Hepatocyte (in vitro differentiated cells): ENCODE measurements at regions not wholly inside any gene's neighbourhood (a gene's known extent, or its start where the extent isn't known, plus 50 kb on each side); places are given as distances from the start of the nearest gene placed in this dataset.
A peak's percentile ranks its signal among the peaks of the same experiment; 100 is the strongest.

Experiments used
- DNase-seq: peaks from one replicate; pipeline ENCODE4 v3.0.0-alpha.2; 2016; ENCODE audit warnings: low spot score
- H2AFZ ChIP-seq: fragments of 200-600 bp; sonication (generic); 2 replicates; pipeline ENCODE4 v1.6.0; 2016; ENCODE audit warnings: antibody characterized with exemption, mild to moderate bottlenecking
- H3K27ac ChIP-seq: fragments of 200-600 bp; sonication (generic); 2 replicates; pipeline ENCODE4 v1.5.1; 2016; ENCODE audit warnings: mild to moderate bottlenecking
- H3K27me3 ChIP-seq: fragments of 200-600 bp; sonication (generic); 2 replicates; pipeline ENCODE4 v1.6.1; 2016
- H3K36me3 ChIP-seq: fragments of 200-600 bp; sonication (generic); replicated peaks from 2 replicates; pipeline ENCODE4 v1.5.1; 2016; ENCODE audit warnings: low read depth; ENCODE audit not compliant: insufficient read depth
- H3K4me1 ChIP-seq: fragments of 200-600 bp; sonication (generic); 2 replicates; pipeline ENCODE4 v1.5.1; 2016; ENCODE audit warnings: mild to moderate bottlenecking, moderate library complexity; ENCODE audit not compliant: insufficient read depth
- H3K4me2 ChIP-seq: fragments of 200-600 bp; sonication (generic); 2 replicates; pipeline ENCODE4 v1.6.0; 2016
- H3K4me3 ChIP-seq: fragments of 200-600 bp; sonication (generic); 2 replicates; pipeline ENCODE4 v1.5.1; 2016; ENCODE audit warnings: mild to moderate bottlenecking
- H3K79me2 ChIP-seq: fragments of 200-600 bp; sonication (generic); 2 replicates; pipeline ENCODE4 v1.6.0; 2017; ENCODE audit warnings: mild to moderate bottlenecking
- H3K9me2 ChIP-seq: fragments of 200-600 bp; sonication (generic); replicated peaks from 2 replicates; pipeline ENCODE4 v1.6.0; 2017; ENCODE audit warnings: mild to moderate bottlenecking; ENCODE audit not compliant: insufficient read depth
- H3K9me3 ChIP-seq: fragments of 200-600 bp; sonication (generic); 2 replicates; pipeline ENCODE4 v1.5.1; 2016; ENCODE audit warnings: low read depth, mild to moderate bottlenecking
- H4K20me1 ChIP-seq: fragments of 200-600 bp; sonication (generic); 2 replicates; pipeline ENCODE4 v1.6.0; 2016; ENCODE audit warnings: mild to moderate bottlenecking; ENCODE audit not compliant: insufficient read depth, poor library complexity, severe bottlenecking
- CTCF ChIP-seq: fragments of 200-600 bp; sonication (generic); IDR thresholded peaks from 2 replicates; pipeline ENCODE4 v1.5.1; 2016; ENCODE audit warnings: antibody characterized with exemption, mild to moderate bottlenecking; ENCODE audit not compliant: poor library complexity
- EZH2 ChIP-seq: fragments of 200-600 bp; sonication (generic); IDR thresholded peaks from 2 replicates; pipeline ENCODE4 v1.6.1; 2016; ENCODE audit warnings: antibody characterized with exemption, mild to moderate bottlenecking, borderline replicate concordance
- EZH2phosphoT487 ChIP-seq: fragments of 200-600 bp; sonication (generic); IDR thresholded peaks from one replicate; pipeline ENCODE4 v1.6.1; 2018; ENCODE audit warnings: antibody characterized with exemption, mild to moderate bottlenecking, low read depth, moderate library complexity; ENCODE audit not compliant: unreplicated experiment, severe bottlenecking
- WGBS: methylation state at CpG from one replicate; pipeline ENCODE4 v1.1.6; 2016; ENCODE audit warnings: low lambda C conversion rate; ENCODE audit errors: missing lambda C conversion rate; 5-methylcytosine and 5-hydroxymethylcytosine counted together

- Histone ChIP-seq H3K36me3 (no peaks in the 10 kb centered on the region), H3K27ac (no peak overlapping the region), H3K4me1 (no peaks in the 10 kb centered on the region), H3K4me3 (no peak overlapping the region), H3K79me2 (no peaks in the 10 kb centered on the region), H3K9me3 (no peaks in the 10 kb centered on the region), H4K20me1 (no peaks in the 10 kb centered on the region), H2AFZ (no peak overlapping the region), H3K27me3 (no peaks in the 10 kb centered on the region), H3K9me2 (no peaks in the 10 kb centered on the region), H3K4me2 (no peak overlapping the region)
- no peak for TF ChIP-seq EZH2phosphoT487
- TF ChIP-seq CTCF = no peak
- no peak for TF ChIP-seq EZH2
- WGBS = 68% methylated on average over 6 of the region's 6 CpGs
- no peak for DNase-seq
Observed at GRCh38 chr3:5634411-5634810, 446.9 kb downstream of the EDEM1 start.

DNA sequence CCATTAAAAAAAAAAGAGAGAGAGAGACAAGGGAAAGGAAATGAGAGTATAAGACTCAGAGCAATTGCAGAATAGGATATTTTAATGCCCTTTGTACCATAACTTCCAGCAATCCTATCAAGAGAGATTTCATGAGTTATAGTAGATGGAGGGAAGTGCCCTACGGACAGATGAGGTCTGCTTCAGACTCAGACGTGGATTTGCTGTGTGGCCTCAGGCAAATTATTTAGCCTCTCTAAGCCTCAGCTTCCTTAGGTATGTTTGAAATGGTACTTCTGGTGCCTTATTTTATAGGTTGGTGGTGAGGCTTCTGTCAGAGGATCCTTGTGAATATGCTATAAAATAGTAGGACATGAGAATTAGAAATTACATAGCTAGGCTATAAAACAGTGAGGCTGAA, 448.2 kb downstream of the EDEM1 start:
- H3K27me3 ChIP-seq = no peaks in the 10 kb centered on the region
- H3K9me3 ChIP-seq = no peaks in the 10 kb centered on the region
- no peaks in the 10 kb centered on the region for H4K20me1 ChIP-seq
- no peak overlapping the region for H3K4me3 ChIP-seq
- WGBS = 45% methylated on average over 2 of the region's 2 CpGs
- H3K79me2 ChIP-seq = no peaks in the 10 kb centered on the region
- H3K4me2 ChIP-seq = no peak overlapping the region
- no peak overlapping the region for H2AFZ ChIP-seq
- no peaks in the 10 kb centered on the region for H3K36me3 ChIP-seq
- TF ChIP-seq CTCF = no peak
- TF ChIP-seq EZH2 = no peak
- TF ChIP-seq EZH2phosphoT487 = no peak
- DNase-seq = no peak
- no peak overlapping the region for H3K27ac ChIP-seq
- no peaks in the 10 kb centered on the region for H3K9me2 ChIP-seq
- no peaks in the 10 kb centered on the region for H3K4me1 ChIP-seq

DNA sequence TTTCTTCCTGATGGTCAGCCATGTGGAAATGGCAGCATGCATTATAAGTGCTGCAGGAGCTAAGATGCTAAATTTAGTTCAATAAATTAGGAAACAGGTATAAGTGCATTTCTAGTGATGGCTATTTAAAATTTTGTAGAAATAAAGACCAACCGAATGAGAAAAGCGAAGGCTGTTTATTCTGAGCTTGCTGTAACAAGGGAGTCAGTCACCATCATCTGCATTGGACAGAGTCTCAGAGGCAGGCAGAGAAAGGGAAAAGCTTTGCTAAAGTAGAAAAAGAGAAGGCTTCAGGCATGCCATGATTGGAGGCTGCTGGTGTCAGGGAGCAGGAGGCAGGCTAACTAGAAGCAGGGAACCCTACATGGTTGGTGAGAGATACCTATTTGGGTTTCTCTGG, 451.0 kb downstream of the EDEM1 start:
- Histone ChIP-seq H4K20me1 (no peaks in the 10 kb centered on the region), H3K79me2 (no peaks in the 10 kb centered on the region), H3K4me3 (no peak overlapping the region), H3K27me3 (no peaks in the 10 kb centered on the region), H3K36me3 (no peaks in the 10 kb centered on the region), H3K4me2 (no peak overlapping the region), H3K27ac (no peak overlapping the region), H3K9me3 (no peaks in the 10 kb centered on the region), H3K9me2 (no peaks in the 10 kb centered on the region), H3K4me1 (no peaks in the 10 kb centered on the region), H2AFZ (no peak overlapping the region)
- 95% methylated on average over 2 of the region's 2 CpGs for WGBS
- no peak for TF ChIP-seq EZH2phosphoT487
- TF ChIP-seq EZH2 = no peak
- DNase-seq = no peak

GRCh38 chr3:5644773-5645670, 457.5 kb downstream of the EDEM1 start:
- Histone ChIP-seq H3K4me2 (no peak overlapping the region), H3K4me1 (no peaks in the 10 kb centered on the region), H3K4me3 (no peak overlapping the region), H2AFZ (no peak overlapping the region), H3K9me2 (no peaks in the 10 kb centered on the region), H3K27ac (peak overlapping the region; percentile 38), H3K9me3 (no peaks in the 10 kb centered on the region), H3K79me2 (no peaks in the 10 kb centered on the region), H3K27me3 (no peaks in the 10 kb centered on the region), H3K36me3 (no peaks in the 10 kb centered on the region), H4K20me1 (no peaks in the 10 kb centered on the region)
- TF ChIP-seq CTCF (no peak), EZH2phosphoT487 (no peak), EZH2 (no peak)
- WGBS = 67% methylated on average over 7 of the region's 7 CpGs
- DNase-seq = no peak
